ENCODE measurements at regions not wholly inside any gene's neighbourhood (a gene's known extent, or its start where the extent isn't known, plus 50 kb on each side); places are given as distances from the start of the nearest gene placed in this dataset.

DNA sequence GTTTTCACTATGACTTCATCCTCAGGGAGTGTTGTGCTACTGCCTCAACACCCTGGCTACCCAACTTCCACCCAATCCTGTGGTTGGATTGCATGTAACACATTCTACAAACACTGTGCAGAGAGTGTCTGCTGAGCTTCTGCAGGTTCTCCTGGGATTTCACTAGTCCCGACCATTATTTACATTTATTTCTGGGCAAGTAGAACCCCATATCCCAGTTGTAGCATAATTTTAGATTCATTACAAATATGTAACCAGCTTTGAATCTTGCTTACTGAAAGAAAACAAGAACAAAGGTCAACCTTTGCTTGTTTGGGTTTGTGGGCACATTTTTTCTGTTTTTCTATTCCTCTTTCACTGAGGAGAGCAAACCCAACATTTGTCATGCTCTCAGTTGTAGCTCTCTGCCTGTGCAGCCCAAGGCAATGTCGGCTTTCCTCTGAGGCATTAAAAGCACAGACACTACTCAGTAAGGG, 2036.1 kb upstream of the LRRTM1 start:
- H3K9me3 ChIP-seq (ENCODE audit: control insufficient read depth, insufficient read depth, low read depth, low read length): no peaks in the 10 kb centered on the region
- no peak overlapping the region for H3K4me3 ChIP-seq (ENCODE audit: low read depth, low read length)
- no peaks in the 10 kb centered on the region for H3K36me3 ChIP-seq (ENCODE audit: control insufficient read depth in 2 of 2, insufficient read depth in 1 of 2, low read length in 2 of 2)
- POLR2A ChIA-PET: no interaction called here
- H3K27ac ChIP-seq (ENCODE audit: extremely low read depth, low read depth, low read length): no peak overlapping the region
- TF ChIP-seq ZNF274 (IDR thresholded peaks at IDR 0.05; ENCODE audit: low read length) (no peak), ZNF274 (tag by site-specific recombination; IDR thresholded peaks at IDR 0.05; ENCODE audit: borderline replicate concordance) (no peak), ZNF140 (tag by site-specific recombination; IDR thresholded peaks at IDR 0.05) (no peak), ZBTB6 (tag by site-specific recombination; IDR thresholded peaks at IDR 0.05) (no peak), ZNF521 (tag by site-specific recombination; IDR thresholded peaks at IDR 0.05) (no peak), PRDM4 (tag by site-specific recombination; IDR thresholded peaks at IDR 0.05) (no peak), ZSCAN16 (tag by site-specific recombination; IDR thresholded peaks at IDR 0.05) (no peak), ZNF571 (tag by site-specific recombination; IDR thresholded peaks at IDR 0.05) (no peak), ZSCAN18 (tag by site-specific recombination; IDR thresholded peaks at IDR 0.05) (no peak), ZFHX2 (tag by site-specific recombination; conservative IDR thresholded peaks at IDR 0.05) (no peak)
- CTCF ChIA-PET: no interaction called here
- no peaks in the 10 kb centered on the region for H3K4me1 ChIP-seq (ENCODE audit: control insufficient read depth, insufficient read depth, low read length)

DNA sequence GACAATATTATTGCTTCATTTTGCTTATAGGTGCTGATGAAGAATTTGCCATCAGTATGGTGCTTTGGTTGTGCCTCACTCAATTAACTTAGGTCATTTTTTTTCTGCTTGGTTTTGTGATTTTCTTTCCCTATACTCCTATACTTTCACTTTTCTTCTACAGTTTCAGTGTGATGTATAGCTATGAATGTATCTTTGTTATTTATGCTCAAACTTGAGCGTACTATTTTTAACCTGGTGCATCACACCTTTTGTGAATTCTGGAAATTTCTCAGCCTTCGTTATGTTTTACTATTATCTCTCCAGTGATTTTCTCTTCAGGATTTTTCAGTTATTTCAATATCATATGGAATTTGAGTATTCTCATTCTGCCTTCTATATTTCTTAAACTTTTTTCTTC, 2035.3 kb upstream of the LRRTM1 start:
- no peaks in the 10 kb centered on the region for H3K9me3 ChIP-seq (ENCODE audit: control insufficient read depth, insufficient read depth, low read depth, low read length)
- H3K4me3 ChIP-seq (ENCODE audit: low read depth, low read length): no peak overlapping the region
- H3K27ac ChIP-seq (ENCODE audit: extremely low read depth, low read depth, low read length): no peak overlapping the region
- H3K36me3 ChIP-seq (ENCODE audit: control insufficient read depth in 2 of 2, insufficient read depth in 1 of 2, low read length in 2 of 2): no peaks in the 10 kb centered on the region
- no peaks in the 10 kb centered on the region for H3K4me1 ChIP-seq (ENCODE audit: control insufficient read depth, insufficient read depth, low read length)
- ChIA-PET CTCF (interaction anchor here (0.6 kb wide), 1 partner anchor 783 kb away, joined by 3 read pairs; no protein-coding TSS in a partner anchor), POLR2A (no interaction called here)
- TF ChIP-seq ZNF677 (tag by site-specific recombination; IDR thresholded peaks at IDR 0.05) (no peak), ZNF311 (tag by site-specific recombination; IDR thresholded peaks at IDR 0.05; ENCODE audit: borderline replicate concordance) (no peak), ZNF433 (tag by site-specific recombination; IDR thresholded peaks at IDR 0.05; ENCODE audit: low read depth) (no peak), ZSCAN23 (tag by site-specific recombination; IDR thresholded peaks at IDR 0.05) (no peak), KLF9 (tag by site-specific recombination; IDR thresholded peaks at IDR 0.05; ENCODE audit: low read depth) (no peak), ZNF549 (tag by site-specific recombination; IDR thresholded peaks at IDR 0.05) (no peak), MYNN (tag by site-specific recombination; IDR thresholded peaks at IDR 0.05; ENCODE audit: borderline replicate concordance) (no peak), ZNF19 (tag by site-specific recombination; IDR thresholded peaks at IDR 0.05; ENCODE audit: low read depth) (no peak), ZNF426 (tag by site-specific recombination; IDR thresholded peaks at IDR 0.05) (no peak)
- TF ChIP-seq, protein P1, sequence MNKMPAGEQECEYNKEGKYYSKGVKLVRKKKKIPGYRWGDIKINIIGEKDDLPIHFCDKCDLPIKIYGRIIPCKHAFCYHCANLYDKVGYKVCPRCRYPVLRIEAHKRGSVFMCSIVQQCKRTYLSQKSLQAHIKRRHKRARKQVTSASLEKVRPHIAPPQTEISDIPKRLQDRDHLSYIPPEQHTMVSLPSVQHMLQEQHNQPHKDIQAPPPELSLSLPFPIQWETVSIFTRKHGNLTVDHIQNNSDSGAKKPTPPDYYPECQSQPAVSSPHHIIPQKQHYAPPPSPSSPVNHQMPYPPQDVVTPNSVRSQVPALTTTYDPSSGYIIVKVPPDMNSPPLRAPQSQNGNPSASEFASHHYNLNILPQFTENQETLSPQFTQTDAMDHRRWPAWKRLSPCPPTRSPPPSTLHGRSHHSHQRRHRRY (tag by site-specific recombination; IDR thresholded peaks at IDR 0.05): no peak
- TF ChIP-seq, protein P2, sequence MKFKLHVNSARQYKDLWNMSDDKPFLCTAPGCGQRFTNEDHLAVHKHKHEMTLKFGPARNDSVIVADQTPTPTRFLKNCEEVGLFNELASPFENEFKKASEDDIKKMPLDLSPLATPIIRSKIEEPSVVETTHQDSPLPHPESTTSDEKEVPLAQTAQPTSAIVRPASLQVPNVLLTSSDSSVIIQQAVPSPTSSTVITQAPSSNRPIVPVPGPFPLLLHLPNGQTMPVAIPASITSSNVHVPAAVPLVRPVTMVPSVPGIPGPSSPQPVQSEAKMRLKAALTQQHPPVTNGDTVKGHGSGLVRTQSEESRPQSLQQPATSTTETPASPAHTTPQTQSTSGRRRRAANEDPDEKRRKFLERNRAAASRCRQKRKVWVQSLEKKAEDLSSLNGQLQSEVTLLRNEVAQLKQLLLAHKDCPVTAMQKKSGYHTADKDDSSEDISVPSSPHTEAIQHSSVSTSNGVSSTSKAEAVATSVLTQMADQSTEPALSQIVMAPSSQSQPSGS (tag by site-specific recombination; IDR thresholded peaks at IDR 0.05; ENCODE audit: low read depth): no peak
- TF ChIP-seq, protein P3, sequence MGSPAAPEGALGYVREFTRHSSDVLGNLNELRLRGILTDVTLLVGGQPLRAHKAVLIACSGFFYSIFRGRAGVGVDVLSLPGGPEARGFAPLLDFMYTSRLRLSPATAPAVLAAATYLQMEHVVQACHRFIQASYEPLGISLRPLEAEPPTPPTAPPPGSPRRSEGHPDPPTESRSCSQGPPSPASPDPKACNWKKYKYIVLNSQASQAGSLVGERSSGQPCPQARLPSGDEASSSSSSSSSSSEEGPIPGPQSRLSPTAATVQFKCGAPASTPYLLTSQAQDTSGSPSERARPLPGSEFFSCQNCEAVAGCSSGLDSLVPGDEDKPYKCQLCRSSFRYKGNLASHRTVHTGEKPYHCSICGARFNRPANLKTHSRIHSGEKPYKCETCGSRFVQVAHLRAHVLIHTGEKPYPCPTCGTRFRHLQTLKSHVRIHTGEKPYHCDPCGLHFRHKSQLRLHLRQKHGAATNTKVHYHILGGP (tag by site-specific recombination; IDR thresholded peaks at IDR 0.05): no peak
- TF ChIP-seq, protein P4, sequence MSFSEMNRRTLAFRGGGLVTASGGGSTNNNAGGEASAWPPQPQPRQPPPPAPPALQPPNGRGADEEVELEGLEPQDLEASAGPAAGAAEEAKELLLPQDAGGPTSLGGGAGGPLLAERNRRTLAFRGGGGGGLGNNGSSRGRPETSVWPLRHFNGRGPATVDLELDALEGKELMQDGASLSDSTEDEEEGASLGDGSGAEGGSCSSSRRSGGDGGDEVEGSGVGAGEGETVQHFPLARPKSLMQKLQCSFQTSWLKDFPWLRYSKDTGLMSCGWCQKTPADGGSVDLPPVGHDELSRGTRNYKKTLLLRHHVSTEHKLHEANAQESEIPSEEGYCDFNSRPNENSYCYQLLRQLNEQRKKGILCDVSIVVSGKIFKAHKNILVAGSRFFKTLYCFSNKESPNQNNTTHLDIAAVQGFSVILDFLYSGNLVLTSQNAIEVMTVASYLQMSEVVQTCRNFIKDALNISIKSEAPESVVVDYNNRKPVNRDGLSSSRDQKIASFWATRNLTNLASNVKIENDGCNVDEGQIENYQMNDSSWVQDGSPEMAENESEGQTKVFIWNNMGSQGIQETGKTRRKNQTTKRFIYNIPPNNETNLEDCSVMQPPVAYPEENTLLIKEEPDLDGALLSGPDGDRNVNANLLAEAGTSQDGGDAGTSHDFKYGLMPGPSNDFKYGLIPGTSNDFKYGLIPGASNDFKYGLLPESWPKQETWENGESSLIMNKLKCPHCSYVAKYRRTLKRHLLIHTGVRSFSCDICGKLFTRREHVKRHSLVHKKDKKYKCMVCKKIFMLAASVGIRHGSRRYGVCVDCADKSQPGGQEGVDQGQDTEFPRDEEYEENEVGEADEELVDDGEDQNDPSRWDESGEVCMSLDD (tag by site-specific recombination; IDR thresholded peaks at IDR 0.05): no peak

All from HEK293 (cell line).